ENCODE measurements at regions not wholly inside any gene's neighbourhood (a gene's known extent, or its start where the extent isn't known, plus 50 kb on each side); places are given as distances from the start of the nearest gene placed in this dataset.

GRCh38 chr5:2174538-2174937 lies 291.8 kb upstream of the IRX4 start:
- H3K23me2 ChIP-seq (ENCODE audit: low read depth, low read length): no peaks in the 10 kb centered on the region
- no peak overlapping the region for H3K4ac ChIP-seq (replicated peaks; ENCODE audit: insufficient read length, low read depth, low read length)
- H2AFZ ChIP-seq (ENCODE audit: low read length): no peak overlapping the region
- no peak overlapping the region for H3K4me2 ChIP-seq (ENCODE audit: insufficient read depth in 1 of 2, low read depth in 2 of 2, low read length in 2 of 2)
- no peak overlapping the region for H2AK5ac ChIP-seq (ENCODE audit: low read depth, low read length)
- 90% methylated on average over 10 of the region's 10 CpGs; no CpG with 5 or more reads in 1 of the 2 experiments for WGBS, 2 experiments (ENCODE audit: extremely low coverage in 1 of 2, insufficient coverage in 1 of 2, insufficient read length in 1 of 2, insufficient replicate concordance in 2 of 2, low coverage in 1 of 2, low lambda C conversion rate in 2 of 2, missing lambda C conversion rate in 1 of 2)
- FAIRE-seq (no peak), DNase-seq (ENCODE audit: low read depth in 1 of 2, low spot score in 2 of 2) (no peak)
- H3K27me3 ChIP-seq (replicated peaks in 1 of 4; ENCODE audit: control insufficient read depth in 3 of 4, extremely low read depth in 1 of 4, insufficient read depth in 3 of 4, low read length in 3 of 4): no peaks in the 10 kb centered on the region
- H3K4me3 ChIP-seq (ENCODE audit: extremely low read depth in 1 of 4, insufficient read depth in 2 of 4, low read depth in 3 of 4, low read length in 4 of 4): no peak overlapping the region
- no peak overlapping the region for H3K56ac ChIP-seq (replicated peaks; ENCODE audit: insufficient read length, low read depth, low read length)
- H3K36me3 ChIP-seq (ENCODE audit: control insufficient read depth in 2 of 4, insufficient read depth in 4 of 4, low read length in 3 of 4): no peaks in the 10 kb centered on the region
- H4K20me1 ChIP-seq (replicated peaks in 1 of 2; ENCODE audit: control insufficient read depth in 1 of 2, insufficient read depth in 2 of 2, low read length in 2 of 2): no peaks in the 10 kb centered on the region
- H4K5ac ChIP-seq (ENCODE audit: insufficient read length, low read depth, low read length): no peak overlapping the region
- H2BK120ac ChIP-seq (replicated peaks; ENCODE audit: low read depth, low read length): no peak overlapping the region
- H3K18ac ChIP-seq (ENCODE audit: extremely low read depth, low read length): no peak overlapping the region
- CTCF ChIA-PET (ENCODE audit: partially characterized antibody): no interaction called here
- H4K8ac ChIP-seq (ENCODE audit: extremely low read depth, insufficient read depth, low read length): no peak overlapping the region
- no peak overlapping the region for H4K91ac ChIP-seq (replicated peaks; ENCODE audit: insufficient read length, low read length)
- H3K14ac ChIP-seq (ENCODE audit: insufficient read length): no peak overlapping the region
- H3K9ac ChIP-seq (replicated peaks in 1 of 4; ENCODE audit: extremely low read depth in 1 of 4, low read depth in 3 of 4, low read length in 3 of 4): no peak overlapping the region
- H2BK5ac ChIP-seq (ENCODE audit: low read depth, low read length): no peak overlapping the region
- no peaks in the 10 kb centered on the region for H3K79me1 ChIP-seq (ENCODE audit: low read depth, low read length)
- no peak overlapping the region for H2BK12ac ChIP-seq (ENCODE audit: low read depth, low read length)
- H3K27ac ChIP-seq (ENCODE audit: low read depth, low read length): no peak overlapping the region
- TF ChIP-seq RXRA (IDR thresholded peaks at IDR 0.05; ENCODE audit: insufficient read depth, low read depth, low read length): no peak
- no peak for TF ChIP-seq ASH2L (IDR thresholded peaks at IDR 0.05; ENCODE audit: low read length)
- TF ChIP-seq ATF3 (IDR thresholded peaks at IDR 0.05; ENCODE audit: insufficient read depth, low read depth, low read length): no peak
- no peak for TF ChIP-seq TAF1 (IDR thresholded peaks at IDR 0.05; ENCODE audit: low read depth, low read length)
- H2BK20ac ChIP-seq (ENCODE audit: low read length): no peak overlapping the region
- peaks cover 0 to 5% (median 1%) of the 10 kb centered on the region in 4 experiments; a peak in 3 of 7 replicates for H3K4me1 ChIP-seq (replicated peaks in 1 of 4; ENCODE audit: control insufficient read depth in 3 of 4, insufficient read depth in 4 of 4, low read length in 3 of 4)
- no peak overlapping the region for H3K23ac ChIP-seq (ENCODE audit: insufficient read length)
- no peak overlapping the region for H2BK15ac ChIP-seq (ENCODE audit: low read length)
- POLR2A ChIA-PET (ENCODE audit: partially characterized antibody): no interaction called here
- H3K9me3 ChIP-seq (ENCODE audit: insufficient read depth in 2 of 2, low read depth in 1 of 2, low read length in 1 of 2): no peaks in the 10 kb centered on the region
- H3K79me2 ChIP-seq (ENCODE audit: control insufficient read depth in 1 of 2, insufficient read depth in 2 of 2, low read length in 2 of 2): no peaks in the 10 kb centered on the region

Measured in H1 (cell line).